HCT116 (cell line): ENCODE measurements at regions not wholly inside any gene's neighbourhood (a gene's known extent, or its start where the extent isn't known, plus 50 kb on each side); places are given as distances from the start of the nearest gene placed in this dataset.

ENCODE experiments used
- ATAC-seq: fragments of 200-7000 bp; cut with Tn5 transposase; 2 replicates; pipeline ENCODE4 v1.9.1; 2020; ENCODE audit warnings: mild to moderate bottlenecking, moderate library complexity
- BruUV-seq: library from RNA; stranded (reverse); fragments of 400-500 nt; replicated peaks from 2 replicates; lab custom pipeline; 2021; lab: Mats Ljungman, UMichigan
- CTCF ChIA-PET: fragments of 300-600 bp; sonication (Branson Sonifier 250); formaldehyde crosslinking; loops from one replicate; lab custom pipeline; 2021; ENCODE audit warnings: antibody characterized with exemption; lab: Charles Lee
- POLR2A ChIA-PET: fragments of 300-600, 350-600 bp; sonication (Branson Sonifier 250); formaldehyde crosslinking; loops from one replicate; lab custom pipeline; 2021; ENCODE audit warnings: antibody characterized with exemption; lab: Charles Lee
- RAD21 ChIA-PET, 2 experiments: fragments of 300-600 bp; sonication (Branson Sonifier 250); formaldehyde crosslinking; loops; one replicate each; lab custom pipeline; 2023; ENCODE audit warnings: low total read pairs in 2 of 2; ENCODE audit not compliant: uncharacterized antibody in 2 of 2, unreplicated experiment in 2 of 2, low non-redundant PET in 1 of 2; lab: Charles Lee
- DNase-seq: peaks from one replicate; pipeline ENCODE4 v3.0.0-alpha.2; 2010; ENCODE audit warnings: low read depth, low spot score
- H2AFZ ChIP-seq: fragments of 200-600 bp; shearing (Covaris generic), sonication (generic); 2 replicates; pipeline ENCODE4 v1.6.1; 2017; ENCODE audit warnings: low read depth, mixed run types, mixed read lengths, antibody characterized with exemption, low read length; ENCODE audit not compliant: poor library complexity, severe bottlenecking
- H3K27ac ChIP-seq: 2 replicates; pipeline ENCODE4 v1.5.1; 2012; ENCODE audit warnings: low read depth, low read length
- H3K27me3 ChIP-seq: fragments of 200-600 bp; sonication (generic); 2 replicates; pipeline ENCODE4 v1.6.1; 2016; ENCODE audit warnings: mixed run types, low read length, mixed read lengths; ENCODE audit not compliant: insufficient read depth
- H3K36me3 ChIP-seq, 2 experiments: fragments of 200-500 bp in 1 of 2; fragments of 200-600 bp in 1 of 2; sonication (Bioruptor generic) in 1 of 2; sonication (generic) in 1 of 2; 2 replicates each; pipeline versions ENCODE4 v1.5.1 to v1.6.1; 2014 to 2016; ENCODE audit warnings: low read length in 2 of 2, inconsistent platforms in 1 of 2, mixed read lengths in 1 of 2, mixed run types in 1 of 2; ENCODE audit not compliant: insufficient read depth in 2 of 2, control insufficient read depth in 1 of 2
- H3K4me1 ChIP-seq, 2 experiments: fragments of 200-600 bp in 1 of 2; sonication (generic) in 1 of 2; 2 replicates each; pipeline versions ENCODE4 v1.5.1 to v1.6.1; 2012 to 2017; ENCODE audit warnings: low read length in 2 of 2, inconsistent platforms in 1 of 2, mild to moderate bottlenecking in 1 of 2, mixed read lengths in 1 of 2, mixed run types in 1 of 2, moderate library complexity in 1 of 2; ENCODE audit not compliant: insufficient read depth in 2 of 2, control insufficient read depth in 1 of 2
- H3K4me2 ChIP-seq: fragments of 200-600 bp; sonication (generic); 2 replicates; pipeline ENCODE4 v1.6.1; 2017; ENCODE audit warnings: mixed run types, low read length, mixed read lengths
- H3K4me3 ChIP-seq, 2 experiments: fragments of 200-600 bp in 1 of 2; sonication (generic) in 1 of 2; replicated peaks in 1 of 2; 2 replicates each; pipeline ENCODE4 v1.5.1; 2011 to 2016; ENCODE audit warnings: low read length in 2 of 2, control low read depth in 1 of 2, low read depth in 1 of 2, mild to moderate bottlenecking in 1 of 2, mixed read lengths in 1 of 2, mixed run types in 1 of 2
- H3K79me2 ChIP-seq: fragments of 200-600 bp; sonication (generic); 2 replicates; pipeline ENCODE4 v1.6.1; 2017; ENCODE audit warnings: mild to moderate bottlenecking, mixed run types, low read length, moderate library complexity, mixed read lengths; ENCODE audit not compliant: insufficient read depth
- H3K9ac ChIP-seq: fragments of 200-600 bp; sonication (generic); 2 replicates; pipeline ENCODE4 v1.6.1; 2016; ENCODE audit warnings: low read length, mixed read lengths
- H3K9me2 ChIP-seq: fragments of 200-600 bp; sonication (generic), shearing (Covaris generic); 2 replicates; pipeline ENCODE4 v1.6.1; 2017; ENCODE audit warnings: mixed run types, mild to moderate bottlenecking, moderate library complexity; ENCODE audit not compliant: insufficient read depth
- H3K9me3 ChIP-seq, 2 experiments: fragments of 200-500 bp in 1 of 2; fragments of 200-600 bp in 1 of 2; sonication (Bioruptor generic) in 1 of 2; sonication (generic) in 1 of 2; 2 replicates each; pipeline ENCODE4 v1.6.1; 2014 to 2017; ENCODE audit warnings: low read length in 2 of 2, mixed read lengths in 2 of 2, inconsistent platforms in 1 of 2, low read depth in 1 of 2, mild to moderate bottlenecking in 1 of 2, mixed run types in 1 of 2, moderate library complexity in 1 of 2; ENCODE audit not compliant: control insufficient read depth in 1 of 2, insufficient read depth in 1 of 2
- H4K20me1 ChIP-seq: fragments of 200-600 bp; sonication (generic), shearing (Covaris generic); 2 replicates; pipeline ENCODE4 v1.6.1; 2017; ENCODE audit warnings: mixed run types, mild to moderate bottlenecking, moderate library complexity; ENCODE audit not compliant: insufficient read depth
- CEBPB ChIP-seq: IDR thresholded peaks from 2 replicates; pipeline ENCODE4 v1.6.1; 2012; ENCODE audit warnings: low read depth
- EGR1 ChIP-seq: IDR thresholded peaks from 2 replicates; pipeline ENCODE4 v1.6.1; 2012; ENCODE audit warnings: low read depth
- EZH2phosphoT487 ChIP-seq: fragments of 200-600 bp; IDR thresholded peaks from 2 replicates; pipeline ENCODE4 v1.6.1; 2018; ENCODE audit warnings: antibody characterized with exemption, borderline replicate concordance
- FOSL1 ChIP-seq: IDR thresholded peaks from 2 replicates; pipeline ENCODE4 v1.6.1; 2012; ENCODE audit warnings: low read depth
- JUND ChIP-seq: IDR thresholded peaks from 2 replicates; pipeline ENCODE4 v1.6.1; 2012
- MAX ChIP-seq: IDR thresholded peaks from 2 replicates; pipeline ENCODE4 v1.6.1; 2012
- POLR2A ChIP-seq: IDR thresholded peaks from 2 replicates; pipeline ENCODE4 v1.7.0; 2011; ENCODE audit warnings: borderline replicate concordance; ENCODE audit not compliant: insufficient read depth, insufficient read length; ENCODE audit errors: extremely low read depth
- POLR2AphosphoS5 ChIP-seq: IDR thresholded peaks from 2 replicates; pipeline ENCODE4 v1.6.1; 2011; ENCODE audit warnings: mild to moderate bottlenecking, low read depth, low read length, moderate library complexity
- SP1 ChIP-seq: IDR thresholded peaks from 2 replicates; pipeline ENCODE4 v1.6.1; 2012; ENCODE audit warnings: low read depth
- SRF ChIP-seq: IDR thresholded peaks from 2 replicates; pipeline ENCODE4 v1.6.1; 2012; ENCODE audit warnings: low read depth
- TCF7L2 ChIP-seq: IDR thresholded peaks from 2 replicates; pipeline ENCODE4 v1.7.0; 2011; ENCODE audit warnings: borderline replicate concordance, inconsistent platforms; ENCODE audit not compliant: insufficient read depth, insufficient read length; ENCODE audit errors: extremely low read depth
- ZBTB33 ChIP-seq: IDR thresholded peaks from 2 replicates; pipeline ENCODE4 v1.6.1; 2011; ENCODE audit warnings: mild to moderate bottlenecking, low read length, moderate library complexity; ENCODE audit not compliant: insufficient replicate concordance; ENCODE audit errors: extremely low read depth
- ZFX ChIP-seq: fragments of 450-650 bp; IDR thresholded peaks from 2 replicates; pipeline ENCODE4 v1.6.1; 2017
- ZNF274 ChIP-seq: fragments of 200-500 bp; sonication (Bioruptor generic); IDR thresholded peaks from 2 replicates; pipeline ENCODE4 v1.6.1; 2014; ENCODE audit warnings: mild to moderate bottlenecking, low read depth, low read length, inconsistent platforms
- intact Hi-C: fragments of 100-400 bp; cut with micrococcal nuclease; formaldehyde crosslinking; loops from 2 replicates; pipeline ENCODE4 v1.10.0; 2022
- TF ChIP-seq, protein P1 (sequence below), 3 experiments: fragments of 200-600 bp in 1 of 3; sonication (generic) in 1 of 3; IDR thresholded peaks in 2 of 3; conservative IDR thresholded peaks in 1 of 3; 2 replicates each; pipeline ENCODE4 v1.5.1; 2012 to 2017; ENCODE audit warnings: low read depth in 2 of 3, low read length in 2 of 3, antibody characterized with exemption in 1 of 3, borderline replicate concordance in 1 of 3, control low read depth in 1 of 3, mild to moderate bottlenecking in 1 of 3, mixed read lengths in 1 of 3, mixed run types in 1 of 3, moderate library complexity in 1 of 3; ENCODE audit not compliant: insufficient read depth in 1 of 3

DNA sequence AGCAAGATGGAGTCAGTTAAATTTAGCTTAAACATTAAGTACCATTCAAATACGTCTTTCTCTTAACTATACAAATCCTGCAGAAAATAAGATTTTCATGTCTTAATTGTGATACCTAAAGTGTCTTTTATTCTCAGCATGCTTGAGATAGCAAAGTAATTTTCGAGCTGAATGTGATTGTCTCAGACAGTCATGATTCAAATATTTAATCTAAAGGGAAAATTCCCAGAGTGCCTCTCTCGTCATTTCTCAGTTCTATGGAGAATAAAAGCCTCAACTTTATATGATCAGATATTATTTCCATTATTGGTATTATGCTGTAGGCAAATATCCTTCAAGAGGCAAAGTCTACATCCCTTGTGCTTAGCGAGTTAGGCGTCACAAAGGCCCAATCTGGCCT lies 589.9 kb downstream of the TAFA4 start:
- no peaks in the 10 kb centered on the region for H3K79me2 ChIP-seq
- ChIA-PET POLR2A (no interaction called here), CTCF (no interaction called here), RAD21 (no interaction called here)
- H3K36me3 ChIP-seq = no peaks in the 10 kb centered on the region
- H3K9me3 ChIP-seq = peaks cover 0 to 11% of the 10 kb centered on the region in 2 experiments; a peak in 2 of 4 replicates
- no peak for DNase-seq
- TF ChIP-seq JUND (no peak), ZFX (no peak), SRF (no peak), EZH2phosphoT487 (no peak), MAX (no peak), ZBTB33 (no peak), CEBPB (no peak), FOSL1 (no peak), TCF7L2 (no peak), POLR2AphosphoS5 (no peak), ZNF274 (no peak), EGR1 (no peak), POLR2A (no peak), SP1 (no peak)
- TF ChIP-seq, protein P1, sequence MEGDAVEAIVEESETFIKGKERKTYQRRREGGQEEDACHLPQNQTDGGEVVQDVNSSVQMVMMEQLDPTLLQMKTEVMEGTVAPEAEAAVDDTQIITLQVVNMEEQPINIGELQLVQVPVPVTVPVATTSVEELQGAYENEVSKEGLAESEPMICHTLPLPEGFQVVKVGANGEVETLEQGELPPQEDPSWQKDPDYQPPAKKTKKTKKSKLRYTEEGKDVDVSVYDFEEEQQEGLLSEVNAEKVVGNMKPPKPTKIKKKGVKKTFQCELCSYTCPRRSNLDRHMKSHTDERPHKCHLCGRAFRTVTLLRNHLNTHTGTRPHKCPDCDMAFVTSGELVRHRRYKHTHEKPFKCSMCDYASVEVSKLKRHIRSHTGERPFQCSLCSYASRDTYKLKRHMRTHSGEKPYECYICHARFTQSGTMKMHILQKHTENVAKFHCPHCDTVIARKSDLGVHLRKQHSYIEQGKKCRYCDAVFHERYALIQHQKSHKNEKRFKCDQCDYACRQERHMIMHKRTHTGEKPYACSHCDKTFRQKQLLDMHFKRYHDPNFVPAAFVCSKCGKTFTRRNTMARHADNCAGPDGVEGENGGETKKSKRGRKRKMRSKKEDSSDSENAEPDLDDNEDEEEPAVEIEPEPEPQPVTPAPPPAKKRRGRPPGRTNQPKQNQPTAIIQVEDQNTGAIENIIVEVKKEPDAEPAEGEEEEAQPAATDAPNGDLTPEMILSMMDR (IDR thresholded peaks at IDR 0.05 in 2 of 3, conservative IDR thresholded peaks at IDR 0.05 in 1 of 3; ENCODE audit: borderline replicate concordance in 1 of 3, insufficient read depth in 1 of 3, low read depth in 2 of 3, low read length in 2 of 3) = no peak
- no peak overlapping the region for H3K4me2 ChIP-seq
- no peaks in the 10 kb centered on the region for H3K9me2 ChIP-seq
- H4K20me1 ChIP-seq = no peaks in the 10 kb centered on the region
- no peak overlapping the region for H3K27ac ChIP-seq
- no peak overlapping the region for H3K9ac ChIP-seq
- no peak overlapping the region for H3K4me3 ChIP-seq
- no peaks in the 10 kb centered on the region for H3K27me3 ChIP-seq
- H2AFZ ChIP-seq = no peak overlapping the region
- intact Hi-C loops = no loop called here
- BruUV-seq = no TSS peak
- ATAC-seq = no peak
- no peaks in the 10 kb centered on the region for H3K4me1 ChIP-seq
